Ishikawa (cell line): ENCODE measurements at regions not wholly inside any gene's neighbourhood (a gene's known extent, or its start where the extent isn't known, plus 50 kb on each side); places are given as distances from the start of the nearest gene placed in this dataset.

Experiments used
- CEBPB ChIP-seq: IDR thresholded peaks from 2 replicates; pipeline ENCODE4 v1.6.1; 2012
- EGR1 ChIP-seq: IDR thresholded peaks from 2 replicates; pipeline ENCODE4 v1.6.1; 2012
- FOXM1 ChIP-seq: IDR thresholded peaks from 2 replicates; pipeline ENCODE4 v1.6.1; 2012; ENCODE audit warnings: low read depth, borderline replicate concordance
- RAD21 ChIP-seq: IDR thresholded peaks from 2 replicates; pipeline ENCODE4 v1.6.1; 2012; ENCODE audit warnings: low read depth
- TAF1 ChIP-seq: IDR thresholded peaks from 2 replicates; pipeline ENCODE4 v1.6.1; 2012; ENCODE audit warnings: low read depth, mild to moderate bottlenecking
- YY1 ChIP-seq: IDR thresholded peaks from 2 replicates; pipeline ENCODE4 v1.6.1; 2012; ENCODE audit warnings: low read depth
- ZBTB7A ChIP-seq: IDR thresholded peaks from 2 replicates; pipeline ENCODE4 v1.6.1; 2012; ENCODE audit warnings: low read depth
- TF ChIP-seq, protein P1 (sequence below): IDR thresholded peaks from 2 replicates; pipeline ENCODE4 v1.6.1; 2012

DNA sequence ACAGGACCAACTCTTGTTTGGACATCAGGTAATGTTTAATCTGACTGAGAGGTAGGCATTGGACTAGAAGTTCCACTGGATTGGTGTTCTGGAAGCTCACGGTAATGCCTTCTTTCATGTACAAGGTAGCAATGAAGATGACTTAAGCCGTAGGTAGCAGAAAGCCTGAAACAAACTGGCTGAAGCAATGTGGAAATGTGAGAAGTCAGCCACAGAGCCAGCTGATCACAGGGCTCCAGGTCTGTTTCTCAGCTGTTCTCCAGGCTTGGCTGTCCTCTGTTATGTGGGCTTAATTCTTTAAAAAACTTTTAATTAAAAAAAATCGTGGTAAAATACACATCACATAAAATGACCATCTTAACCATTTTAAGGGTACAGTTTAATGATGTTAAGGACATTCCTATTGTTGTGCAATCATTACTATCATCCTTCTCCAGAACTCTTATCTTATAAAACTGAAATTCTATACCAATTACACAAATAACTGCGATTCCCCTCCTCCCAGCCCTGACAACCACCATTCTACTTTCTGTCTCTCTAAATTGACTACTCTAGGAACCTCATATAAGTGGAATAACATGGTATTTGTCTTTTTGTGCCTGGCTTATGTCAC, 101.4 kb upstream of the ZNF32 start:
- TF ChIP-seq FOXM1 (no peak), CEBPB (no peak), YY1 (no peak), RAD21 (no peak), EGR1 (no peak), TAF1 (no peak), ZBTB7A (no peak)
- TF ChIP-seq, protein P1, sequence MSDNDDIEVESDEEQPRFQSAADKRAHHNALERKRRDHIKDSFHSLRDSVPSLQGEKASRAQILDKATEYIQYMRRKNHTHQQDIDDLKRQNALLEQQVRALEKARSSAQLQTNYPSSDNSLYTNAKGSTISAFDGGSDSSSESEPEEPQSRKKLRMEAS = no peak
